Tibial nerve (tissue), 3 donors: ENCODE measurements at regions not wholly inside any gene's neighbourhood (a gene's known extent, or its start where the extent isn't known, plus 50 kb on each side); places are given as distances from the start of the nearest gene placed in this dataset.

Source experiments
- POLR2A ChIP-seq, 2 donors: fragments of 450-650 bp; IDR thresholded peaks; one replicate each; pipeline ENCODE4 v1.6.1; 2017; ENCODE audit warnings: antibody characterized with exemption in 2 of 2, mild to moderate bottlenecking in 2 of 2, moderate library complexity in 2 of 2
- TF ChIP-seq, protein P1 (sequence below), 5 experiments: fragments of 200-600 bp in 3 of 5; fragments of 450-650 bp in 2 of 5; sonication (generic) in 3 of 5; IDR thresholded peaks; one replicate each; pipeline ENCODE4 v1.5.1; 2016 to 2019; ENCODE audit warnings: antibody characterized with exemption in 5 of 5, mild to moderate bottlenecking in 3 of 5, moderate library complexity in 2 of 5

DNA sequence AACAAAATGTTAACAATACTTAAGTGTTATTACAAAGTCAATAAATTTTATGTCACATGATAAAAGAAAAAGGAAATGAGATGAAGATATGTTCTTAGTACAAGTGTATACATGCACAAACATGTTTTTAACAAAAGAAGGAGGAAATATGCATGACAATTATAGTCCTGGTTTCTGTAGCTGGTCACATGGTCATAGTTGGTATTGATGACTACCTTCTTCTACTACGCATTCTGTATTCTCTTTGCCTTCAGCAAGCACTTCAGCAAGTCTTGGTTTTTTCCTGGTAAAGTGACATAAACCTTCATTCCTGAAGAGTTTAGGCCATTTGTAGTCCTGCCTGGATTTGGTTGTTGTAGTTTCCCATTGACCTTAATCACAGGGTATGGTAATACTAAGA lies 121.3 kb upstream of the SYT4 start:
- TF ChIP-seq, protein P1, sequence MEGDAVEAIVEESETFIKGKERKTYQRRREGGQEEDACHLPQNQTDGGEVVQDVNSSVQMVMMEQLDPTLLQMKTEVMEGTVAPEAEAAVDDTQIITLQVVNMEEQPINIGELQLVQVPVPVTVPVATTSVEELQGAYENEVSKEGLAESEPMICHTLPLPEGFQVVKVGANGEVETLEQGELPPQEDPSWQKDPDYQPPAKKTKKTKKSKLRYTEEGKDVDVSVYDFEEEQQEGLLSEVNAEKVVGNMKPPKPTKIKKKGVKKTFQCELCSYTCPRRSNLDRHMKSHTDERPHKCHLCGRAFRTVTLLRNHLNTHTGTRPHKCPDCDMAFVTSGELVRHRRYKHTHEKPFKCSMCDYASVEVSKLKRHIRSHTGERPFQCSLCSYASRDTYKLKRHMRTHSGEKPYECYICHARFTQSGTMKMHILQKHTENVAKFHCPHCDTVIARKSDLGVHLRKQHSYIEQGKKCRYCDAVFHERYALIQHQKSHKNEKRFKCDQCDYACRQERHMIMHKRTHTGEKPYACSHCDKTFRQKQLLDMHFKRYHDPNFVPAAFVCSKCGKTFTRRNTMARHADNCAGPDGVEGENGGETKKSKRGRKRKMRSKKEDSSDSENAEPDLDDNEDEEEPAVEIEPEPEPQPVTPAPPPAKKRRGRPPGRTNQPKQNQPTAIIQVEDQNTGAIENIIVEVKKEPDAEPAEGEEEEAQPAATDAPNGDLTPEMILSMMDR (IDR thresholded peaks at IDR 0.05), result no peak
- TF ChIP-seq POLR2A (IDR thresholded peaks at IDR 0.05), result no peak
